ENCODE measurements at regions not wholly inside any gene's neighbourhood (a gene's known extent, or its start where the extent isn't known, plus 50 kb on each side); places are given as distances from the start of the nearest gene placed in this dataset.

- Histone ChIP-seq H3K9me3 (ENCODE audit: insufficient read depth, low read length) (no peaks in the 10 kb centered on the region), H3K4me1 (ENCODE audit: insufficient read depth, insufficient read length) (no peaks in the 10 kb centered on the region), H3K4me3 (ENCODE audit: insufficient read length, low read depth) (no peak overlapping the region), H3K9ac (ENCODE audit: insufficient read length, low read depth) (no peak overlapping the region), H3K27me3 (ENCODE audit: insufficient read depth, insufficient read length) (no peaks in the 10 kb centered on the region), H3K36me3 (ENCODE audit: insufficient read depth, insufficient read length, low read length) (no peaks in the 10 kb centered on the region)
- no peak for DNase-seq (ENCODE audit: low read depth, low spot score)
- TF ChIP-seq YY1 (IDR thresholded peaks at IDR 0.05; ENCODE audit: insufficient read depth, insufficient read length): no peak
- no peak for TF ChIP-seq SUZ12 (IDR thresholded peaks at IDR 0.05; ENCODE audit: extremely low read depth, insufficient read depth, insufficient read length)
- no peak for TF ChIP-seq ZNF274 (IDR thresholded peaks at IDR 0.05; ENCODE audit: low read depth, low read length)
Measured at GRCh38 chr4:54607521-54607920, 50.2 kb upstream of the KIT start.

Data from NT2/D1 (cell line).